GM19035 (cell line): ENCODE measurements at regions not wholly inside any gene's neighbourhood (a gene's known extent, or its start where the extent isn't known, plus 50 kb on each side); places are given as distances from the start of the nearest gene placed in this dataset.

Source experiments
- ATAC-seq: cut with Tn5 transposase; IDR thresholded peaks from one replicate; pipeline ENCODE4 v1.9.1; 2021; ENCODE audit not compliant: unreplicated experiment

- no peak for ATAC-seq
Measured at GRCh38 chr1:239778208-239778813, 313.4 kb upstream of the FMN2 start.

GRCh38 chr1:239779962-239780361 lies 311.7 kb upstream of the FMN2 start:
- no peak for ATAC-seq

- ATAC-seq, result no peak
Measured at GRCh38 chr1:239784896-239785295, 306.8 kb upstream of the FMN2 start.

- no peak for ATAC-seq
Measured at GRCh38 chr1:239785576-239785975, 306.1 kb upstream of the FMN2 start.

GRCh38 chr1:239786464-239786863 lies 305.2 kb upstream of the FMN2 start:
- ATAC-seq, result no peak

- ATAC-seq, result no peak
Measured at GRCh38 chr1:239792157-239792556, 299.5 kb upstream of the FMN2 start.

DNA sequence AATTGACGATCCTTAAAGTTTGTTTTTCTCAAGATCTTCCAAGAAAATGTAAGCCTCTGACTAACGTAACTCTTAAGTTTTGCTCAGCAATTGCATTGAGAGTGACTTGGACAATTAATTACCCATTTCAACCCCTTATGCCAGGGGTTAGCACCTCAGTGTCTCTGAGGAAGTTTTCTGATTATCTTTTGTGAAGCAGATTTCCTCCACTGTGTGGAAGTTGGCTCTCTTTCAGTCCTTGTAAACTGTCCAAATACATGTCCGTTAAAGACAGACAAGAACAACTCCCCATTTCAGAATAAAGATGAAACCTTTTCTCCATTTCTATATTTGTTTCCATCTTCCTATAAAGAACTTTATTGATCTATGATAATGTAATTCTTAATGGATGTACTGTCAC lies 296.4 kb upstream of the FMN2 start:
- ATAC-seq, result no peak

GRCh38 chr1:239799617-239800016 lies 292.1 kb upstream of the FMN2 start:
- ATAC-seq, result no peak

DNA sequence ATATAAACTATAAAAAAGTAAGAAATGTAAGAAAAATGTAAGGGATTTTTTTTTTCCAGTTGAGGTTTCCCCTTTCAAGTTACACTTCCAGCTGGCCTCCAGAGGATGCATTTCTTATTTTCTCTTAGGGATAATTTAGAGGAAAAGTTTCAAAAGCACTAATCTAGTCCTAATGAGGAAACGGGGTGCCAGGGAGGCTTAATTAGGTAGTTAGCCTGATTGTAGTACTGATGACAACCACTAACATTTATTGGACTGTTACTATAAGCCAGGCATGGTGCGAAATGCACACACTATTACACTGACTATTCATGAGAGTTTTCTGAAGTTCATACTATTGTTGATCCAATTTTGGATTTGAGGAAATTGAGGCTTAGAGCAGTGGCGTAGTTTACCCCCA lies 290.8 kb upstream of the FMN2 start:
- ATAC-seq, result no peak

DNA sequence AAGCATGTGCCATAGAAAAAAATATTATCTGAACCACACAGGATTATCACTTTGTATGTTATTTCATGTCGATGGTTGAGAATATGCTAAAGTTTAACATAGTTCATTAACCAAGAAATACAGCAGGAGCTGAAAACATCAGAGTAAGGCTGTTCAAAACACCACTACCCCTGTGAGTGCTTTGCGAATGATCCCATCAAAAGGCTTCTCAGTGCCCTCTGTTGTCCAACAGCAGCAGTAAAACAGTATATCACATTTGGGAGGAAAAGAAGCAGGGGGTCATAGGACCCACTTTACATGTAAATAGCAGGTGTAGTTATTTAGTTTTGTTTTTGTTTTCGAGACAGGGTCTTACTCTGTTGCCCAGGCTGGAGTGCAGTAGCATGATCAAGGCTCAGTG lies 289.4 kb upstream of the FMN2 start:
- no peak for ATAC-seq

- no peak for ATAC-seq
Measured at GRCh38 chr1:239803781-239804180, 287.9 kb upstream of the FMN2 start.

DNA sequence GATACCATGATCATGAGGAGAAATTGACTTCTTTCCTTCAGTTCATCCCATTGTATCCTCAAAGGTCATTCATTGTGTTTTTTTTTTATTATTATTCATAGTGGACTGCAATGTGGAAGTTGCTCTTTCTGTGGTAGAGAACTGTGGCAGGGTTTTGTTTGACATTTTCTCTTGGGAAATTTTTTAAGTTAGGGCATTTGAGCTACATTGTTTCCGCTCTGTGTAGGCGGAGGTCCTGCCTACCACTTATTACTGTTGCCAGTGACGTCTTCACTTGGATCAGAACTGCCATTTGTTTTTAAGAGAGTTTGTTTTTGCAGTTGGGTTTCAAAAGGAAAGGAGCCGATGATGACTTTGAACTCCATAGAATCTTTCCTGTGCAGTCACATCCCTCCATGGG lies 287.4 kb upstream of the FMN2 start:
- no peak for ATAC-seq

DNA sequence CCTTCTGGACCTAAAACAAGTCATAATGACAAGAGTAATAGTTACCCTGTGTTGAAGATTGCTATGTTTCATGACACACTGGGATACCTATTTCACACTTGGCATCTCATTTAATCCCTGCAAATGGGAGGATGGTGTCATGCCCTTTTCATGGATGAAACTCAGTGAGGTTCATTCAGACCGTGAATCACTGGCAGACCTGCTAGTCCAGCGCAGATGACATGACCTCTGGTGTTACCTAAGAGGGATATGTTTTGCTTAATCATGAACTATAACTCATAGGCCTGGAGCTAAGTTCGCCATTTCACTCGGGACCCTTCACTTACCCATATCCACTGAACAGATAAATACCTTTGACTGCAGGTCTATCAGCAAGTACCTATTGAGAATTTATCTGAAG lies 286.6 kb upstream of the FMN2 start:
- ATAC-seq, result no peak

DNA sequence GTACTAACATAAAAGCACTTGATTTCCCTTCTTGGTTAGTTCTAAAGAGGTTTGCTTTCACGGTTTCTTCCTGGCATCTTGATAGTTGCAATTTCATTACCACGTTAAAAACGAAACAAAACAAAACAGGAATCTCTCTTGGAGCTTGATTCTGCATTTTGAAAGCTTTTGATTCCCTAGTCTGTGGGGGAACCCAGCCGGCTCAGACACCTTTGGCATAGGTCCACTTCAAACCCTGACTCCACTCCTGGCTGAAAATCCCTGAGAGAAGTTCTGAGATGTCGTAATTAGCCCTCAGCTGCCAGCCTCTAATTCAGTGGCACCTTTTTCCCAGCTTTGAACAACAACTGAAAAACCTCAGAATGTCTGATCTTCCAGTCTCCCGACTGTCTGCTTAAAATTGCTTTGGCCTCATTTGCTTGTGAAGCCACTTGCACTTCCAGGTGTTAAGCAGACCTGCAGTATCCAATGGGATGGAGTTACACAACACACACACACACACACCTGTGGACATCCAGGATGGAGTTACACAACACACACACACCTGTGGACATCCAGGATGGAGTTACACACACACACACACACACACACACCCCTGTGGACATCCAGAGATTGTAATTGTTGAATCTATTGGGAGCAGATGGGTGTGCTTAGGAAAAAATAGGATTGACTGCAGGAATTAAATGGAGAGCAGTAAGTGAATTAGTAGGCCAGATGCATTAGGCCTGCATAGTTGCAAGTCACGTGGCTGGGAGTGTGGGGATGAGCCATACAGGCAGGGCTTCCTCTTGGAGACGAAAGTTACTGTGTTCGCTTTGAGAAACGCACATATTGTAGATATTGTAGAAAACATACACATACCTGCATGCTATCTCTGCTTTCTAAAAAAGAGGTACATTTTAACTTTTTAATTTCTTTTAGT lies 285.6 kb upstream of the FMN2 start:
- no peak for ATAC-seq

DNA sequence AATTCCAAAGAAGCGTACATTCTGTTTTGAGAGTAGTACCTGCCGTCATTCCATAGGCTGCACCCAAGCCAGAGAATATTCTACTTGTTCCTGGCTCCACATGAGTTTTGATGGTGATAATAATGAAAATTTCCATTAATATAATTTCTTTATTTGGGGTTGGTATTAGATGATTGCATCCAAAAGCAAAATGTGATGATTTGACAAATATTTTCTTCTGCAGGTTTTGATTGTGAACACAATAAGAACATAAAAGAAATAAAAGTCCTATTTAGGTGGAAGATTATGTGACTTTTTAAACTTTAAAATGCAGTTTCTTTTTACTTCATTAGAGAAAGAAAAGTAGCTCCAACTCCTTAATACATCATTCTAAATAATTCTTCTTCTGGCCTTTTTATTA lies 284.8 kb upstream of the FMN2 start:
- ATAC-seq, result no peak

- no peak for ATAC-seq
Measured at GRCh38 chr1:239807361-239807760, 284.3 kb upstream of the FMN2 start.

DNA sequence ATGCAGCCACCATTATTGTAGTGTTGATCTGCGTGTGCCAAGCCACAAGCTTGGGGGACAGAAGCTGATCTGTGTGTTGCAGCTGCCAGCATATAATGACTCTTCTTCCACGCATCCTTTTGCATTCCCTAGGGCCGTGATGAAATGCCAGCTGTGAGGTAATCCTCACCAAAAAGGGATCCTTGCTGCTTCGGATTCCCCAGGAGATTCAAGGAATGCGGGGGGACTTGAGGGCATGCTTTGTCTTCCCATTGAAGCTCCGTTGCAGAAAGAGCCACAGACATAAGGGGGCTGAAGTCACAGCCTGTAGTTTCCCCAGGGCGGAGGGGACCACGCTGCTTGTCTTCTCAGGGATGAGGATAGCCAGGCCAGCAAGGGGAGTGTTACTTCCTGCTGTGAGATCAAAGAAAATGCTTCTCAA lies 281.6 kb upstream of the FMN2 start:
- ATAC-seq, result no peak

- no peak for ATAC-seq
Measured at GRCh38 chr1:239811211-239811885, 280.3 kb upstream of the FMN2 start.

GRCh38 chr1:239812580-239812979 lies 279.1 kb upstream of the FMN2 start:
- no peak for ATAC-seq

GRCh38 chr1:239814306-239814881 lies 277.3 kb upstream of the FMN2 start:
- ATAC-seq, result no peak

DNA sequence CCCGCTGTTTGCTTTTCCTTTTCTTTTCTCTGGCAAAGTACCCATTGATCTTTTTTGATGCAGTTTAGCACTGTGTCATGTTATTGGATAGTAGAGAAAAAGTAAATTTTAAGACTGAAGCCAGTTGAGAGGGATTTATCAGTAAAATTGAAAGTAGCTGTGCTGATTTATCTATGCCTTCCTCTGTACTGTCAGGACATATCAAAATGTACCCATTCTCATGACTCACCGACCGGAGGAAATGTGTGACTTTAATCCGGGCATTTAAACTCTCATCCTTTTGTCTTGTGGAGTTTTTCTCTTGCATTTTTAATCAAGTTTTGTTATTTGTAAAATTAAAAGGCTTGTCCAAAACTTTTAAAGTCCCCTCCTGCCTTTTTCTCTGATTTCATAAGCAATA lies 276.6 kb upstream of the FMN2 start:
- no peak for ATAC-seq
